DND-41 (cell line): ENCODE measurements at regions not wholly inside any gene's neighbourhood (a gene's known extent, or its start where the extent isn't known, plus 50 kb on each side); places are given as distances from the start of the nearest gene placed in this dataset.

Source experiments
- EZH2 ChIP-seq: IDR thresholded peaks from 3 replicates; pipeline ENCODE4 v1.6.1; 2012; ENCODE audit warnings: borderline replicate concordance, low read depth, mild to moderate bottlenecking, moderate library complexity, low read length, inconsistent platforms; ENCODE audit not compliant: severe bottlenecking
- TF ChIP-seq, protein P1 (sequence below): IDR thresholded peaks from 2 replicates; pipeline ENCODE4 v1.5.1; 2012; ENCODE audit warnings: borderline replicate concordance, low read length, moderate library complexity, mild to moderate bottlenecking; ENCODE audit not compliant: poor library complexity, severe bottlenecking; ENCODE audit errors: extremely low read depth

- TF ChIP-seq, protein P1, sequence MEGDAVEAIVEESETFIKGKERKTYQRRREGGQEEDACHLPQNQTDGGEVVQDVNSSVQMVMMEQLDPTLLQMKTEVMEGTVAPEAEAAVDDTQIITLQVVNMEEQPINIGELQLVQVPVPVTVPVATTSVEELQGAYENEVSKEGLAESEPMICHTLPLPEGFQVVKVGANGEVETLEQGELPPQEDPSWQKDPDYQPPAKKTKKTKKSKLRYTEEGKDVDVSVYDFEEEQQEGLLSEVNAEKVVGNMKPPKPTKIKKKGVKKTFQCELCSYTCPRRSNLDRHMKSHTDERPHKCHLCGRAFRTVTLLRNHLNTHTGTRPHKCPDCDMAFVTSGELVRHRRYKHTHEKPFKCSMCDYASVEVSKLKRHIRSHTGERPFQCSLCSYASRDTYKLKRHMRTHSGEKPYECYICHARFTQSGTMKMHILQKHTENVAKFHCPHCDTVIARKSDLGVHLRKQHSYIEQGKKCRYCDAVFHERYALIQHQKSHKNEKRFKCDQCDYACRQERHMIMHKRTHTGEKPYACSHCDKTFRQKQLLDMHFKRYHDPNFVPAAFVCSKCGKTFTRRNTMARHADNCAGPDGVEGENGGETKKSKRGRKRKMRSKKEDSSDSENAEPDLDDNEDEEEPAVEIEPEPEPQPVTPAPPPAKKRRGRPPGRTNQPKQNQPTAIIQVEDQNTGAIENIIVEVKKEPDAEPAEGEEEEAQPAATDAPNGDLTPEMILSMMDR = no peak
- TF ChIP-seq EZH2 = no peak
These were observed 384.3 kb upstream of the GBE1 start for GRCh38 chr3:82145742-82146141.
